GM23248 (cell line): ENCODE measurements at regions not wholly inside any gene's neighbourhood (a gene's known extent, or its start where the extent isn't known, plus 50 kb on each side); places are given as distances from the start of the nearest gene placed in this dataset.

Source experiments
- DNase-seq: peaks from one replicate; pipeline ENCODE4 v3.0.0-alpha.2; 2015
- H2AFZ ChIP-seq: fragments of 200-600 bp; sonication (generic); 2 replicates; pipeline ENCODE4 v1.6.1; 2016; ENCODE audit warnings: antibody characterized with exemption
- H3F3A ChIP-seq: fragments of 200-600 bp; sonication (generic); 2 replicates; pipeline ENCODE4 v1.6.1; 2016; ENCODE audit warnings: mild to moderate bottlenecking, antibody characterized with exemption, mixed run types; ENCODE audit not compliant: insufficient read depth
- H3K27ac ChIP-seq: fragments of 200-600 bp; sonication (generic); 2 replicates; pipeline ENCODE4 v1.5.1; 2016; ENCODE audit warnings: mild to moderate bottlenecking
- H3K27me3 ChIP-seq: fragments of 200-600 bp; sonication (generic); replicated peaks from 2 replicates; pipeline ENCODE4 v1.6.1; 2016; ENCODE audit warnings: mild to moderate bottlenecking; ENCODE audit not compliant: insufficient read depth
- H3K36me3 ChIP-seq: fragments of 200-600 bp; sonication (generic); 2 replicates; pipeline ENCODE4 v1.6.1; 2016; ENCODE audit warnings: low read depth, mild to moderate bottlenecking
- H3K4me1 ChIP-seq: fragments of 200-600 bp; sonication (generic); 2 replicates; pipeline ENCODE4 v1.6.1; 2016; ENCODE audit warnings: mild to moderate bottlenecking; ENCODE audit not compliant: insufficient read depth
- H3K4me2 ChIP-seq: fragments of 200-600 bp; sonication (generic); one replicate; pipeline ENCODE4 v1.6.1; 2016; ENCODE audit warnings: mild to moderate bottlenecking; ENCODE audit not compliant: unreplicated experiment
- H3K4me3 ChIP-seq: fragments of 200-600 bp; sonication (generic); 2 replicates; pipeline ENCODE4 v1.5.1; 2016; ENCODE audit warnings: mild to moderate bottlenecking
- H3K79me2 ChIP-seq: fragments of 200-600 bp; sonication (generic); 2 replicates; pipeline ENCODE4 v1.6.1; 2016; ENCODE audit warnings: mild to moderate bottlenecking; ENCODE audit not compliant: insufficient read depth
- H3K9ac ChIP-seq: fragments of 200-600 bp; sonication (generic); 2 replicates; pipeline ENCODE4 v1.6.1; 2016; ENCODE audit warnings: mild to moderate bottlenecking
- H3K9me2 ChIP-seq: fragments of 200-600 bp; sonication (generic); 2 replicates; pipeline ENCODE4 v1.6.1; 2016; ENCODE audit warnings: mixed run types, mild to moderate bottlenecking, moderate library complexity; ENCODE audit not compliant: insufficient read depth
- H3K9me3 ChIP-seq: fragments of 200-600 bp; sonication (generic); one replicate; pipeline ENCODE4 v1.6.1; 2017; ENCODE audit warnings: low read depth
- H4K20me1 ChIP-seq: fragments of 200-600 bp; sonication (generic); 2 replicates; pipeline ENCODE4 v1.6.0; 2016; ENCODE audit not compliant: insufficient read depth
- EZH2 ChIP-seq: fragments of 200-600 bp; sonication (generic); IDR thresholded peaks from 2 replicates; pipeline ENCODE4 v1.6.1; 2018; ENCODE audit warnings: antibody characterized with exemption, mild to moderate bottlenecking; ENCODE audit not compliant: insufficient read depth, poor library complexity, severe bottlenecking
- EZH2phosphoT487 ChIP-seq: fragments of 200-600 bp; sonication (generic); IDR thresholded peaks from 2 replicates; pipeline ENCODE4 v1.6.1; 2018; ENCODE audit warnings: antibody characterized with exemption, moderate library complexity, mild to moderate bottlenecking, low read depth; ENCODE audit not compliant: insufficient read depth
- WGBS, 2 experiments: methylation state at CpG; one replicate each; pipeline ENCODE4 v1.1.6; 2015 to 2017; ENCODE audit warnings: low lambda C conversion rate in 2 of 2, low coverage in 1 of 2; ENCODE audit errors: missing lambda C conversion rate in 2 of 2; 5-methylcytosine and 5-hydroxymethylcytosine counted together
- in situ Hi-C: fragments of 300-500 bp; cut with MboI; formaldehyde crosslinking; loops from 2 replicates; pipeline ENCODE4 v1.15.0; 2020

- Histone ChIP-seq H3K4me2 (no peak overlapping the region), H3K9me2 (no peaks in the 10 kb centered on the region), H3F3A (no peaks in the 10 kb centered on the region), H3K27ac (no peak overlapping the region), H3K4me3 (no peak overlapping the region), H3K36me3 (no peaks in the 10 kb centered on the region), H3K4me1 (no peaks in the 10 kb centered on the region), H3K27me3 (peaks cover 26% of the 10 kb centered on the region; the same call in 1 of the 2 replicates), H4K20me1 (no peaks in the 10 kb centered on the region), H3K79me2 (no peaks in the 10 kb centered on the region), H2AFZ (no peak overlapping the region), H3K9ac (no peak overlapping the region), H3K9me3 (no peaks in the 10 kb centered on the region)
- TF ChIP-seq EZH2 (no peak), EZH2phosphoT487 (no peak)
- in situ Hi-C loops: no loop called here
- DNase-seq: no peak
- 48 to 49% methylated on average over 5 of the region's 5 CpGs for WGBS, 2 experiments
Measured at GRCh38 chr1:113233441-113233840, 156.9 kb upstream of the MAGI3 start.

DNA sequence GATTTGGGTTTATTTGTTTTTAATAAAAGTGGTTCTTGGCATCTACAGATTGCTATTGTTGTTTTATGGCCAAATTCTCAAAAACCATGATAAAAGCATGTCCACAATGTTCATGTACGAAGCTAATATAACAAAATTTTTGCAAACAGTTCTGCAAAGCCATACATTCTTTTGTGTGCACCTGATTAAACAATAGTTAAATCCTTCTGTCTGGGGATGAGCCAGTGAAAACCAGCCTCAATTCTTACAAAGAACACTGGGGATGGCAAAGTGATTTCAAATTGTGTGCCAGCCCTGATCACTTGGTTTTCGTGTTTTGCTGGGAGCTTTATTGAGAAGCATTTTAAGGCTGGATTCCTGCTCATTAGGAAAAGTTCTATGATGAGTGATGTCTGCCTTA lies 149.1 kb upstream of the MAGI3 start:
- Histone ChIP-seq H2AFZ (no peak overlapping the region), H3K27ac (no peak overlapping the region), H3K36me3 (no peaks in the 10 kb centered on the region), H3K79me2 (no peaks in the 10 kb centered on the region), H3K4me3 (no peak overlapping the region), H3K27me3 (peaks cover 10% of the 10 kb centered on the region), H3K4me2 (no peak overlapping the region), H3K9ac (no peak overlapping the region), H3K9me2 (no peaks in the 10 kb centered on the region), H4K20me1 (no peaks in the 10 kb centered on the region), H3K9me3 (no peaks in the 10 kb centered on the region), H3K4me1 (no peaks in the 10 kb centered on the region), H3F3A (no peaks in the 10 kb centered on the region)
- TF ChIP-seq EZH2 (no peak), EZH2phosphoT487 (no peak)
- 8 to 19% methylated on average over 2 of the region's 2 CpGs for WGBS, 2 experiments
- no peak for DNase-seq
- in situ Hi-C loops: no loop called here

GRCh38 chr1:113242481-113242880 lies 147.8 kb upstream of the MAGI3 start:
- no peak for DNase-seq
- Histone ChIP-seq H3K4me2 (no peak overlapping the region), H3K9ac (no peak overlapping the region), H3K4me1 (no peaks in the 10 kb centered on the region), H3K27ac (no peak overlapping the region), H3F3A (no peaks in the 10 kb centered on the region), H3K27me3 (peaks cover 10% of the 10 kb centered on the region), H4K20me1 (no peaks in the 10 kb centered on the region), H2AFZ (no peak overlapping the region), H3K36me3 (no peaks in the 10 kb centered on the region), H3K9me2 (no peaks in the 10 kb centered on the region), H3K4me3 (no peak overlapping the region), H3K79me2 (no peaks in the 10 kb centered on the region), H3K9me3 (no peaks in the 10 kb centered on the region)
- 64 to 65% methylated on average over 5 of the region's 5 CpGs for WGBS, 2 experiments
- in situ Hi-C loops: no loop called here
- TF ChIP-seq EZH2: no peak

DNA sequence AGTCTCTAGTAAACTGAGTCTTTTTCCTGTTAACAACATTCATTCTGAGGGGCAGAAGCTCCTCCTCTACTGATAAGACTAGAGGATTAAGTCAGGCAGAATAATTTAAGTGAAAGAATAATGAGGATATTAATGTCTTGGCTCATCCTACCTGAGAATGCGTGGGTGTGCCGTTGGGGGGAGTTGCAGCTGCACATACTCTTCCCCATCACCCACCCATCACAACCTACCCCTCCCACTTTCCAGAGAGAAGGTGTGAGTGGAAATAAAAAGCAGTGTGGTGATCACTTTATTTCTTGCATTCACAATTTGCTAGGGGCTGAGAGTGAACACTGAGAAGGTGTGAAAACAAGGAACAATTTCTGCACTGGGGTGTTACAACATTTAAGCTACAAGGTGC lies 146.8 kb upstream of the MAGI3 start:
- no peak overlapping the region for H3K27ac ChIP-seq
- H3K4me2 ChIP-seq: no peak overlapping the region
- no peaks in the 10 kb centered on the region for H3K9me2 ChIP-seq
- no peak overlapping the region for H3K4me3 ChIP-seq
- H3K4me1 ChIP-seq: no peaks in the 10 kb centered on the region
- in situ Hi-C loops: no loop called here
- H3K79me2 ChIP-seq: no peaks in the 10 kb centered on the region
- H3F3A ChIP-seq: no peaks in the 10 kb centered on the region
- no peaks in the 10 kb centered on the region for H4K20me1 ChIP-seq
- whole genome bisulfite sequencing, 2 experiments: 33 to 41% methylated on average over 2 of the region's 2 CpGs
- no peak for DNase-seq
- H3K27me3 ChIP-seq: peaks cover 10% of the 10 kb centered on the region
- no peak for TF ChIP-seq EZH2phosphoT487
- TF ChIP-seq EZH2: no peak
- no peak overlapping the region for H3K9ac ChIP-seq
- no peaks in the 10 kb centered on the region for H3K9me3 ChIP-seq
- H3K36me3 ChIP-seq: no peaks in the 10 kb centered on the region
- H2AFZ ChIP-seq: no peak overlapping the region
